Kasumi-1 (cell line): ENCODE measurements at regions not wholly inside any gene's neighbourhood (a gene's known extent, or its start where the extent isn't known, plus 50 kb on each side); places are given as distances from the start of the nearest gene placed in this dataset.

Experiments used
- DNase-seq, 2 experiments: peaks; one replicate each; lab custom pipeline; 2025; lab: John Stamatoyannopoulos, UW

- DNase-seq, result no peak
Measured at GRCh38 chr13:29999492-30000369, 149.3 kb upstream of the UBL3 start.

DNA sequence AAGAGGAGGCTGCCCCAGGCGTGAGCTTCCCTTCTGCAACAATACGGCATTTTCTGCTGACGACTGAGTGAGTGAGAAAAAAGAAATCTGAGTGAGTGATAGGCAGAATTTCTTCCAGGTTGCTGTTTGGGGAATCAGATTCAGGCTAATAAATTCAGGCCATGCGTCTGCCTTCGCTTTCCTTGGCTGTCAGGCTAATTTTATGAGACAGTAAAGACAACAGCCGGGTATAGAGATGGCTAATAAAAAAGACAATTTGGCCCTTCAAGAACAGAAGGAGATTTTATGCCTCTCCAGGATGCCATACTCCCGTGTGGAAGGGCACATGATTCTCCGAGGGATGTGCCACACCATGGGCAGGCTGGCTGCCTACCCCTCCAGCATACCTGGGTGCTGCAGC is 145.9 kb upstream of the UBL3 start:
- no peak for DNase-seq

DNA sequence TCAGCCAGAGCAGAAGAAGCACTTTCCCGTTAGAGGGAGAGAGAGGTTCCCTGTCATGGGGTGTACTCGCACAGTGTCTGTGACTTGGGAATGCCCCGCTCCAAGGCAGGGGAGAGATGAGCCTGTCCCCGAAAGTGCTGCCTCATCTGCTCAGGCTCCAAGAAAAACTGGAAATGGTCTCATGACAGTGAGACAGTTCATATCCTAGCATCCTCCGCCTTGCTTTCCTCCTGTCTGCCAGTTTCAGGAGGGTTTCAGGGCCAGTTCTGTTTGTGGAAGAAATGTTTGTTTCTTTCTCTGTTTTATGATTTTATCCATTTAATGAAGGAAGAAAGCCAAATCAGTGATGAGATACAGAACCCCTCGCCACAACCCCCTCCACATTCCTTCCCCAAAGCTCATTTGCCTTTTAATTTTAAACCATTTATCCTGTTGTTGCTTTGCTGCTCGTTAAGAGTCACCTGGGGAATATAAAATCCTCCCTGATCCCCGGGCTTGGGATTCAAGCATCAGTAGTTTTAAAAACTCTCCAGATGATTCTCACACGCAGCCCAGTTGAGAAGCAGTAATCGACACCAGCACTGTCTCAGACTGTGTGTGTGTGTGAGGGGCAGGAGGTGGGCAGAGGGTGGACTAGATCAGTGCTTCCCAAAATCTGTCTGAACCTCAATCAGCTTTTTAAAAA is 144.6 kb upstream of the UBL3 start:
- no peak for DNase-seq

DNA sequence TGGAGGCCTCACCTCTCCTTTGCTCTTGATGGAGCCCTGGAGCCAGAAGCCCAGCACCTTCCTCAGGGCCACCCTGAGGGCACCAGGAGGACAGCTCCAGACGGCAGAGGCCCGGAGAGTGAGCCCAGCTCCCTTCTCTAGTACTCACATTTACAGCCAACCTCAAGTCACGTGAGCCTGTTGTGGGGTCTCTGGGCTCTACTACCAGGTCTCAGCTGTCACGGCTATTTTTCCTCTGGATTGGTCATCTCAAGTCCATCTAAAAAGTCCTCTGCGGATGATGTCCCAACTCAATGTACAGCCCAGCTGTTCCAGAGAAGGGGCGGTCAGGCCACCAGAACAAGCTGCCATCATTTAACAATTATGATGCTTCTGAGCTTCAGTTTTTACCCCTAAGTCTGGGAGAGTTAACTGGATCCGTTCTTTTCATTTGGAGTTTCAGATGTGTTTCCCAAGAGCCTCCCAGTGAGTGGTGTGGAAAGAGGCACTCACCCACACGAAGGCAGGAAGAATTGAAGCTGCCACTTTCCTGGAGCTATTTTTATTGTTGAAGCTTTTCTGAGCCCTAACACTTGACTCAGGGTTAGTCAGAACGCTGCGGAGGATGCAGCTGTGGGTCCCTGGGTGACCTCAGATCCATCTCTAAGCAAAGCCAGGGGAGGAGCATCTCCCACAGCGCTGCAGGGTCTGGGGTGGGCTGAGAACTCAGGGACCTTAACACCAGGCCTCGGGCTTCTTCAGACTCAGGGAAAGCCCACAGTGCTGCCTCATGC is 143.5 kb upstream of the UBL3 start:
- DNase-seq, result no peak

DNA sequence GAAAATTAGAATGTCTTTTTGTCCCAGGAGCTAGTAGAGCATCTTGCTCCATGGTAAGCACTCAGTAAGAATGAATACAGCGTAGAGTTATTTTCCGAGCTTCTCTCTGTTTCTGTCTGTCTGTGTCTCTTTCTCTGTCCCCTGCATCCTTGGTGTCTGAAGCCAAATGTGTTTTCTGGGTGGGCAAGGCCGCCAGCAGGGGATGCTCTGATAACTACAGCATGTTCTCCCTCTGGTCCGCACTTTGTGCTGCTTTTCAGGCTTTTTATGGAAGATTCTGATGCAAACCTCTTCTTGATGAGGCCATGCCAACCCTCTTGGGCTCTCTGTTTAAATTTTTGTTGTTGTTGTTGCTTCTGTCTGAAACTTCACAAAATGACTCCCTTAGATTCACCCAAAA is 142.8 kb upstream of the UBL3 start:
- DNase-seq, result no peak

- DNase-seq, result no peak
Measured at GRCh38 chr13:29991343-29991742, 140.9 kb upstream of the UBL3 start.

- DNase-seq, result no peak
Measured at GRCh38 chr13:29987340-29987739, 136.9 kb upstream of the UBL3 start.

DNA sequence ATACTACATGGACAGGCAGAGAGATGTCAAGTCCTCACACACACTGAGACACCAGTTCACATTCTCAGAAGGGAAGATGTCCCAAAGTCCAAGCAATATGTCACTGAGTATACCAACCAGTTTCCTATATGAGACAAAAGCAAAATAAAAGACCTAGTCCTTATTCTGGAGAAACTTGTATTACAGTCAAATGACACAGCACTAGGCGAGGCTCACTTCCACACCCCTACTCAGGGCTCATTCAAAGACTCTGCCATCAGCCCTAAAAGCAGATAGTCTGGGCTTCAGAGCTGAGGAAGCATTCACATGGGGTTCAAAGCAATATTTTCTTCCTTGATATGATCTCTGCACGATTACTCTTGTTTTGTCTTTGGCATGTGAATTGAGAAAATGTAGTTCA is 129.9 kb upstream of the UBL3 start:
- DNase-seq, result no peak

GRCh38 chr13:29978211-29978610 is 127.8 kb upstream of the UBL3 start:
- DNase-seq, result no peak

GRCh38 chr13:29977476-29978120 is 127.2 kb upstream of the UBL3 start:
- no peak for DNase-seq

DNA sequence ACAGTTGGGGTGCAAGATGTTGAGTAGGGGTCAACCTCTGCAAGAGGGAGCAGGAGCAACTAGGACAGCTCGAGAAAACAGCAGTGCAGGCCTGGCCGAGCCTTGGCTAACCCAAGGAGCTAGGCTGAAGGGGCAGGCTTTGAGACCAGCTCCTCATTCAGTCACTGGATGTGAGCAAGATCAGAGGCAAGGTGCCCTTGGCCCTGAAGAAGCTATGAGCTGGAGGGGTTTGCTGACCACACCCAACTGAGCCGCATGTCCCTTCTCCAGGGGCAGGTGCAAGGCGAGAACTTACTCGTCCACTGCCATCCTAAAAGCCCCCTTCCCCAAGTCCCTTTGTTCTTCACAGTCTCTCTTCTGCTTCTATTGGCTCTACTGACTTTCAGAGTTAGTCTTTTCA is 126.1 kb upstream of the UBL3 start:
- no peak for DNase-seq

DNA sequence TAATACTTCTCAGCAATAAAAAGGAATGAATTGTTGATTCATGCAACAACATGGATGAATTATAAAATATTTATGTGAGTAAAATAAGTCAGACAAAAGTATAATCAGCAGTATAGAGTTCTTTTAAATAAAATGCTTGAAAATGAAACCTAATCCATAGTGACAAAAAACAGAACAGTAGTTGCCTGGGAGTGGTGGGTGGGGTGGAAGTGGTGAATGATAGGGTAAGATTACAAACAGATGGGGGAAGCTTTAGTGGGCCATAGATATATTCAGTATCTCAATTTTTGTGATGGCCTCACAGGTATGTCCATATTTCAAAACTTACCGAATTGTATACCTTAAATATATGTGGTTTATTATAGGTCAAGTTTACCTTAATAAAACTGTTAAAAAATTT is 124.9 kb upstream of the UBL3 start:
- no peak for DNase-seq

DNA sequence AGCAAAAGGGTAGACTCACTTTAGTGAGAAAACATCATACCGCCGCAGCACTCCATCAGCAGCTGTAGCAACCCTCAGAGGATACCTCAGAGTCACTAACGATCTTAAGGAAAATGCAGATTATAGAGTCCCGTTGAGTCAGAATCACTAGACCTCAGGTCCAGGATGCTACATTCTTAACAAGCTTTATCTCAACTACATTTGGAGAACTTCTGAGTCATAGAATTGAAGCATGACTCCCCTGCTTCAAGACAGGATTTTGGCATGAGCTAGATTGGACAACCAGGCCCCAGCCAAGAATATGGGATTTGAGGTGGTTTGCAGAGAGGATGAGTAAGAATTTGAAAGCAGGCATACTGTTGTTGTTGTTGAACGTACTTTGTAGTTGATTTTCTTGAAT is 118.9 kb upstream of the UBL3 start:
- DNase-seq, result no peak

- DNase-seq, result no peak
Measured at GRCh38 chr13:29964181-29964845, 113.9 kb upstream of the UBL3 start.

DNA sequence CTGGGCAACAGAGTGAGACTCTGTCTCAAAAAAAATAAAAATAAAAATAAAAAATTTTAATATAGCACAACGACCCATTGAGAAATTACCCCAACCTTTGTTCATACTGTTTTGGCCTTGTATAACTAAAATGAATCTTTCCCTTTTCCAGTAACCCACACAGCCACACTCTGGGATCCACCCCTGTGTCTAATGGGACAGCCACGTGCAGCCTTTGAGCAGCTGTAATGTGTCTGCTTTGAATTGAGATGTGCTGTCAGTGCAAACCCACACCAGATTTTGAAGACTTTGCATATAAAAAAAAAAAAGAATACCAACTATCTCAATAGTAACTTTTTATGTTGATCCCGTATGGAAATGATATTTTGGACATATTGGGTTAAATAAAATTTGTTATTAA is 112.7 kb upstream of the UBL3 start:
- DNase-seq, result no peak

GRCh38 chr13:29961036-29961670 is 110.7 kb upstream of the UBL3 start:
- DNase-seq, result no peak

DNA sequence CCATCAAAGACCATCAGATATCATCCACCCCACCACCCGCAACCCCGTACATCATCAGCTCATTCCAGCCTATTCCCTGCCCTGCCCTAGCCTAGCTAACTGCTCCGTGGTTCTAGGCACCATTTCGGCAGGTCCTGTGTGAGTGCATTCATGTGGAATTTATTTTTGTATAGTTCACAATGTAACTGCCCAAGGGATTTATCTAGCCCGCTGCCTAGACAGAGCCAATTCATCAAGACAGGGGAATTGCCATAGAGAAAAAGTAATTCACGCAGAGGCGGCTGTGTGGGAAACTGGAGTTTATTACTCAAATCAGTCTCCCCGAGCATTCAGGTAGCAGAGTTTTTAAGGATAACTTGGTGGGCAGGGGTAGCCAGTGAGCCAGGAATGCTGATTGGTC is 109.2 kb upstream of the UBL3 start:
- DNase-seq, result no peak

DNA sequence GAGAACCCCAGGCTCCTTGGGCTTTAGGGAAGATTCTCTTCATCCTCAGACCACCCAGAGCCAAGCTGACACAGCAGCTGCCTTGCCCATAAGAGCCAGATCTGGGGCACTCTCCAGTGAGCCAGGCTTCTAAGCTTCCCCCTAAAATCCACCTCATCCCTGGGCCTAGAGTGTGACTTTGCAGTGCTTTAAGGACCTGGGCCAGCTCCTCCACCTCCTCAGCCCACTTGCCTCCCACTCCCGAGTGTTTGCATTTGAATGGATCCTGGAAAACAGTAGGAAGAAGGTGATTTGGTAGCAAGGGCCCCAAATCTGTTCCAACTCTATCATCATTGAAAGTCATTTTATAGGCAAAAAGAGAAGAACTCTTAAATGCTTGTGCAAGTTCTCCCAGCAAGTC is 108.7 kb upstream of the UBL3 start:
- no peak for DNase-seq

DNA sequence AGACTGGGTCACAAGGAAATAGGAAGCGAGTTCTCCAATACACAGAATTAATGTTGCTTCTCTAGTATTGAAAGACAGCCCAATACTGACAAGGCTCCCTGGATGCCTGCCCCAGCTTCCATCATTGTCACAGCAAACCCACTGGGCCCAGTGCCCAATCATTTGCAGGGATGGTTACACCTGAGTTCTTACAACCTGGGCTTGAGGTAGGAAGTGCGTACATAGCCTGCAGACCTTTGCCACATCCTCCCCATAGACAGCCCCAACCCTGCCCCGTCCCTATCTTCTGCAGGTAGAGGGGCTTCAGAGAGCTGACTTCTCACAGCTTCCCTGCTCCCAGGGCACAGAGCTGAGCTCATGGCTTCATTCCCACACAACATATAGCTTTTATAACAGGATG is 108.1 kb upstream of the UBL3 start:
- no peak for DNase-seq

DNA sequence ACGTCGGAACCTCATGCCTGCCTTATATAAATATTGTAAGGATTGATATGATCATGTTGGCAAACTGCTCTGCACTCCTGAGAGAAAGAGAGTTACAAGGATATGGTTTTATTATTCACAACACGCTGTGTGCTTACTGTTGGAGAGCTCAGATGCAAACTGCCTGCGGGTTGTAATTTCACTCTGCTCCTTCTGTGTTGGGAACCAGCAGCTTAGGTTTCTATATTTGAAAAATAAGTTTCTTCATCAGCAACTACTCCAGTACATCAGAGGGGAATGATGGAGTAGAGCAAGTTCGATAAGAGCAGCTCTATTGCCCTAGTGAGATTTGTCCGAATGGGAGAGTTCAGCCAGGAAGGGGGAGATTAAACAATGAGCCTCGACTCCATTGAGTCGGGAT is 106.9 kb upstream of the UBL3 start:
- DNase-seq, result no peak

- peak in 1 of 2 experiments; percentile 11 for DNase-seq
Measured at GRCh38 chr13:29956853-29957252, 106.4 kb upstream of the UBL3 start.
